ENCODE measurements at regions not wholly inside any gene's neighbourhood (a gene's known extent, or its start where the extent isn't known, plus 50 kb on each side); places are given as distances from the start of the nearest gene placed in this dataset.

DNA sequence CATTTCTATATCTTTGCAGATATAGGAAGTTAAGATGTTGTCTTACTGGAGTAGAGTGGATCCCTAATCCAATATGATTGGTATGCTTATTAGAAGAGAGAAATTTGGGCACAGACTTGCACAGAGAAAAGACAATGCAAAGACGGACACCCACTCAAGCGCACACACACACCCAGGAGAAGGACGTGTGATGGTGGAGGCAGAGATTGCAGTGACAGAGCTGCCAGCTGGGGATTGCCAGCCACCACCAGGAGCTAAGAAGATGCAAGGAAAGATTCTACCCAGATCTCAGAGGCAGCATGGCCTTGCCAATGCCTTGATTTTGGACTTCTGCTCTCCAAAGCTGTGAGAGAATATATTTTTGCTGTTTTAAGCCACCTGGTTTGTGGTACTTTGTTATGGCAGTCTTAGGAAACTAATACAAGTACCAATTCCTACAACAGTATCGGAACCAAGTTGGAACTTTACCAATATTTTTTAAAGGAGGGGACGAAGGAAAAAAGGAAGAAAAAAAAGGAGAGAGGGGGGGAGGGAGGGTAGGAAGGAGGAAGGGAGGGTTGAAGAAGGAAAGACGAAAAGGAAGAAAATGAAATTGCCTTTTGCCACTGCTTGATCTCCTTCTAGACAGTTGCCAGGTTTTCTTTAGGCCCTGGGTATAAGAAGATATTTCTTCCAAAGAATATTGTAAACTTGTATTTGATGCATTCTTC is 334.0 kb downstream of the BUD13 start:
- TF ChIP-seq, protein P1, sequence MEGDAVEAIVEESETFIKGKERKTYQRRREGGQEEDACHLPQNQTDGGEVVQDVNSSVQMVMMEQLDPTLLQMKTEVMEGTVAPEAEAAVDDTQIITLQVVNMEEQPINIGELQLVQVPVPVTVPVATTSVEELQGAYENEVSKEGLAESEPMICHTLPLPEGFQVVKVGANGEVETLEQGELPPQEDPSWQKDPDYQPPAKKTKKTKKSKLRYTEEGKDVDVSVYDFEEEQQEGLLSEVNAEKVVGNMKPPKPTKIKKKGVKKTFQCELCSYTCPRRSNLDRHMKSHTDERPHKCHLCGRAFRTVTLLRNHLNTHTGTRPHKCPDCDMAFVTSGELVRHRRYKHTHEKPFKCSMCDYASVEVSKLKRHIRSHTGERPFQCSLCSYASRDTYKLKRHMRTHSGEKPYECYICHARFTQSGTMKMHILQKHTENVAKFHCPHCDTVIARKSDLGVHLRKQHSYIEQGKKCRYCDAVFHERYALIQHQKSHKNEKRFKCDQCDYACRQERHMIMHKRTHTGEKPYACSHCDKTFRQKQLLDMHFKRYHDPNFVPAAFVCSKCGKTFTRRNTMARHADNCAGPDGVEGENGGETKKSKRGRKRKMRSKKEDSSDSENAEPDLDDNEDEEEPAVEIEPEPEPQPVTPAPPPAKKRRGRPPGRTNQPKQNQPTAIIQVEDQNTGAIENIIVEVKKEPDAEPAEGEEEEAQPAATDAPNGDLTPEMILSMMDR (conservative IDR thresholded peaks at IDR 0.05 in 1 of 2, IDR thresholded peaks at IDR 0.05 in 1 of 2; ENCODE audit: low read depth in 1 of 2, low read length in 2 of 2), result no peak
- TF ChIP-seq EZH2 (IDR thresholded peaks at IDR 0.05; ENCODE audit: low read length, missing control alignments), result no peak
